Esophagus squamous epithelium (tissue), 5 donors: ENCODE measurements at regions not wholly inside any gene's neighbourhood (a gene's known extent, or its start where the extent isn't known, plus 50 kb on each side); places are given as distances from the start of the nearest gene placed in this dataset.
"Not testable (repeated sequence)": the region's sequence is repeated elsewhere in the genome, so short reads cannot be mapped to it uniquely, and the experiment has no call there.

Experiments
- DNase-seq: peaks from one replicate; lab custom pipeline; 2025; lab: John Stamatoyannopoulos, UW
- H3K27ac ChIP-seq, 4 donors: fragments of 200-600 bp; sonication (generic); one replicate each; pipeline ENCODE4 v1.5.1; 2016 to 2019; ENCODE audit warnings: mild to moderate bottlenecking in 1 of 4
- H3K27me3 ChIP-seq, 4 donors: fragments of 200-600 bp; sonication (generic); 1 replicate in 3 of 4; 2 replicates in 1 of 4; pipeline versions ENCODE4 v1.5.1 to v1.6.0; 2017 to 2021; ENCODE audit warnings: antibody characterized with exemption in 1 of 4
- H3K36me3 ChIP-seq, 3 donors: fragments of 200-600 bp; sonication (generic); one replicate each; pipeline ENCODE4 v1.5.1; 2016 to 2019
- H3K4me1 ChIP-seq, 3 donors: fragments of 200-600 bp; sonication (generic); one replicate each; pipeline ENCODE4 v1.5.1; 2017 to 2019
- H3K4me3 ChIP-seq, 4 donors: fragments of 200-600 bp; sonication (generic); 1 replicate in 3 of 4; 2 replicates in 1 of 4; pipeline ENCODE4 v1.5.1; 2016 to 2019; ENCODE audit warnings: mild to moderate bottlenecking in 2 of 4, moderate library complexity in 1 of 4
- H3K9me3 ChIP-seq, 3 donors: fragments of 200-600 bp; sonication (generic); one replicate each; pipeline ENCODE4 v1.5.1; 2016 to 2019
- POLR2A ChIP-seq, 4 donors: fragments of 450-650 bp; IDR thresholded peaks; one replicate each; pipeline ENCODE4 v1.6.1; 2017; ENCODE audit warnings: antibody characterized with exemption in 4 of 4, mild to moderate bottlenecking in 4 of 4, moderate library complexity in 3 of 4
- WGBS, 2 donors: methylation state at CpG; one replicate each; pipeline ENCODE4 v1.1.5; 2018; 5-methylcytosine and 5-hydroxymethylcytosine counted together
- intact Hi-C: fragments of 100-400 bp; cut with DNase I; formaldehyde crosslinking; loops from one replicate; pipeline ENCODE4 v1.15.0; 2022
- TF ChIP-seq, protein P1 (sequence below), 6 experiments: fragments of 450-650 bp in 4 of 6; fragments of 200-600 bp in 2 of 6; sonication (generic) in 2 of 6; IDR thresholded peaks; one replicate each; pipeline ENCODE4 v1.5.1; 2016 to 2019; ENCODE audit warnings: antibody characterized with exemption in 6 of 6, mild to moderate bottlenecking in 4 of 6, moderate library complexity in 4 of 6
- donor health status: DM: yes; HTN: yes; CAD: no.

DNA sequence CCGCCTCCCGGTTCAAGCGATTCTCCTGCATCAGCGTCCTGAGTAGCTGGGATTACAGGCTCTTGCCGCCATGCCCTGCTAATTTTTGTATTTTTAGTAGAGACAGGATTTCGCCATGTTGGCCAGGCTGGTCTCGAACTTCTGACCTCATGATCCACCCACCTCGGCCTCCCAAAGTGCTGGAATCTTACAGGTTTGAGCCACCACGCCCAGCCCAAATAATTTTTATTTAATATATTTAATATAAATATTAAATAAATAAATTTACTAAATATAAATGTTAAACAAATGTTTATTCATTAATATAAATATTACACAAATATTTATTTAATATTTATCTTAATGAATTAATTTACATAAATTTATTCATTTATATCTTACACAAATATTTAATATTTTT lies 120.2 kb downstream of the SHOX start:
- Histone ChIP-seq H3K36me3 (no peaks in the 10 kb centered on the region), H3K4me1 (no peaks in the 10 kb centered on the region), H3K27ac (no peak overlapping the region), H3K9me3 (peaks cover 0 to 23% (median 0%) of the 10 kb centered on the region in 3 donors), H3K27me3 (no peaks in the 10 kb centered on the region), H3K4me3 (no peak overlapping the region)
- intact Hi-C loops, result no loop called here
- 81 to 85% methylated on average over 9 of the region's 9 CpGs for whole genome bisulfite sequencing, 2 donors
- no peak for DNase-seq
- TF ChIP-seq, protein P1, sequence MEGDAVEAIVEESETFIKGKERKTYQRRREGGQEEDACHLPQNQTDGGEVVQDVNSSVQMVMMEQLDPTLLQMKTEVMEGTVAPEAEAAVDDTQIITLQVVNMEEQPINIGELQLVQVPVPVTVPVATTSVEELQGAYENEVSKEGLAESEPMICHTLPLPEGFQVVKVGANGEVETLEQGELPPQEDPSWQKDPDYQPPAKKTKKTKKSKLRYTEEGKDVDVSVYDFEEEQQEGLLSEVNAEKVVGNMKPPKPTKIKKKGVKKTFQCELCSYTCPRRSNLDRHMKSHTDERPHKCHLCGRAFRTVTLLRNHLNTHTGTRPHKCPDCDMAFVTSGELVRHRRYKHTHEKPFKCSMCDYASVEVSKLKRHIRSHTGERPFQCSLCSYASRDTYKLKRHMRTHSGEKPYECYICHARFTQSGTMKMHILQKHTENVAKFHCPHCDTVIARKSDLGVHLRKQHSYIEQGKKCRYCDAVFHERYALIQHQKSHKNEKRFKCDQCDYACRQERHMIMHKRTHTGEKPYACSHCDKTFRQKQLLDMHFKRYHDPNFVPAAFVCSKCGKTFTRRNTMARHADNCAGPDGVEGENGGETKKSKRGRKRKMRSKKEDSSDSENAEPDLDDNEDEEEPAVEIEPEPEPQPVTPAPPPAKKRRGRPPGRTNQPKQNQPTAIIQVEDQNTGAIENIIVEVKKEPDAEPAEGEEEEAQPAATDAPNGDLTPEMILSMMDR (IDR thresholded peaks at IDR 0.05), result no peak
- no peak for TF ChIP-seq POLR2A (IDR thresholded peaks at IDR 0.05)

DNA sequence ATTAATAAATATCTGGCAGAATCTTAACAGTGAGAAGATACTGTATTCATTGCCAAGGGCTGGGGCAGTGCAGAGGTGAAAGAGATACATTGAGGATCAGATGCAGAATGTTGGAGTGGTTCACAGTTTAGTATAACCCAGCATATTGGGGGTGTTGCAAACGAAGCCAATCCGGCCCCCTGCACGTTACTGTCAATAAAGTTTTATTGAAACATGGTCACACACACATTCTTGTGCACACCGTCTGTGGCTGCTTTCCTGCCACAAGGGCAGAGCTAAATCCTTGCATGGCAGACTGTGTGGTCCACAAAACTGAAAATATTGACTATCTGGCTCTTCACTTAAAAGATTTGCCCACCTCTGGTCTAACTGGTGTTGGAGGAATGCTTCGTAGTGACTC lies 119.7 kb downstream of the SHOX start:
- Histone ChIP-seq H3K4me1 (no peaks in the 10 kb centered on the region), H3K4me3 (no peak overlapping the region), H3K27ac (no peak overlapping the region), H3K36me3 (no peaks in the 10 kb centered on the region), H3K27me3 (no peaks in the 10 kb centered on the region), H3K9me3 (peaks cover 0 to 29% (median 0%) of the 10 kb centered on the region in 3 donors)
- intact Hi-C loops, result no loop called here
- DNase-seq, result no peak
- 78 to 90% methylated on average over 5 of the region's 5 CpGs for WGBS, 2 donors
- TF ChIP-seq, protein P1 (IDR thresholded peaks at IDR 0.05), result no peak
- no peak for TF ChIP-seq POLR2A (IDR thresholded peaks at IDR 0.05)

DNA sequence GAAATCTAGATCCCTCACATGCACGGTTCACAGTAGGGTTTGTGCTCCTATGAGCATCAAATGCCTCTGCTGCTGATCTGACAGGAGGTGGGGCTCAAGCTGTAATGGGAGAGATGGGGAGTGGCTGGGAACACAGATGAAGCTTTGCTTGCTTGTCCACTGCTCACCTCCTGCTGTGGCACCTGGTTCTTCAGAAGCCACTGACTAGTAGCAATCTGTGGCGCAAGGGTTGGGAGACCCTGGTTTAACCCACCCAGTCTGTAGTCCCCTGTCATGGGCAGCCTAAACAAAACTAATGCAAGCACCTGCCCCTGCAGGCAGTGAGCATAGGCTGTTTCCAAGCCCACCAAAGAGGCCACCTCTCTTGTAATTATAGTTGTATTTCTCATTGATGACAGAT lies 116.6 kb downstream of the SHOX start:
- TF ChIP-seq, protein P1 (IDR thresholded peaks at IDR 0.05), result no peak
- no peak for TF ChIP-seq POLR2A (IDR thresholded peaks at IDR 0.05)
- Histone ChIP-seq H3K4me1 (no peaks in the 10 kb centered on the region), H3K36me3 (no peaks in the 10 kb centered on the region), H3K9me3 (peaks cover 0 to 30% (median 0%) of the 10 kb centered on the region in 3 donors), H3K27me3 (no peaks in the 10 kb centered on the region), H3K4me3 (no peak overlapping the region), H3K27ac (no peak overlapping the region)
- DNase-seq, result no peak
- 81 to 94% methylated on average over 2 of the region's 2 CpGs for WGBS, 2 donors
- intact Hi-C loops, result no loop called here

DNA sequence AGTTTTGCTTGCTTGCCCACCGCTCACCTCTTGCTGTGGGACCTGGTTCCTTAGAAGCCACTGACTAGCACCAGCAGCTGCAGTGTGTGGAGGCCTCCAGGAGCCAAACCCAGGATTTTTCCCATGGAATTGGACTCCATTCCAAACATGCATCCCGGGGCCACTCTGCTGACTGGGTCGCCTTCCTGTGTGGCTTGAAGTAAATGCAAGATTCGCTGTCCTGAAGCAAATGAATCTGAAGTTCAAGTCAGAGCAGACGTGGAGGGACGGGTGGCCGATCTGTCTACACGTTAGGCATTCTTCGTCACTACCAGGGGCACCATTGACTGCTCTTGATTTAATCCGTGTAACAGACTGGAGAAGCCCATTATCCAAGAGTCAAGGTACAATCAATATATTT lies 109.0 kb downstream of the SHOX start:
- 74 to 75% methylated on average over 4 to 10 of the region's 10 CpGs for WGBS, 2 donors
- intact Hi-C loops, result no loop called here
- no peaks in the 10 kb centered on the region for H3K4me1 ChIP-seq
- H3K27me3 ChIP-seq, result no peaks in the 10 kb centered on the region
- no peak for TF ChIP-seq POLR2A (IDR thresholded peaks at IDR 0.05)
- TF ChIP-seq, protein P1 (IDR thresholded peaks at IDR 0.05), result no peak
- H3K36me3 ChIP-seq, result no peaks in the 10 kb centered on the region
- peaks cover 0 to 10% (median 0%) of the 10 kb centered on the region in 3 donors for H3K9me3 ChIP-seq
- H3K4me3 ChIP-seq, result no peak overlapping the region
- H3K27ac ChIP-seq, result no peak overlapping the region
- no peak for DNase-seq

DNA sequence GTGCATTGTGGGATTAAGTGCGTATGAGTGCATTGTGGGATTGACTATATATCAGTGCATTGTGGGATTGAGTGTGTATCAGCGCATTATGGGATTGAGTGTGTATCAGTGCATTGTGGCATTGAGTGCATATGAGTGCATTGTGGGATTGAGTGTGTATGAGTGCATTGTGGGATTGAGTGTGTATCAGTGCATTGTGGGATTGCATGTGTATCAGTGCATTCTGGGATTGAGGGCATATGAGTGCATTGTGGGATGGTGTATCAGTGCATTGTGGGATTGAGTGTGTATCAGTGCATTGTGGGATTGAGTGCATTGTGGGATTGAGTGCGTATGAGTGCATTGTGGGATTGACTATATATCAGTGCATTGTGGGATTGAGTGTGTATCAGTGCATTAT lies 106.4 kb downstream of the SHOX start:
- H3K27me3 ChIP-seq, H3K36me3 ChIP-seq, H3K27ac ChIP-seq, DNase-seq, H3K9me3 ChIP-seq, H3K4me1 ChIP-seq, intact Hi-C loops, H3K4me3 ChIP-seq: not testable (repeated sequence)
- 88 to 89% methylated on average over 3 of the region's 3 CpGs for WGBS, 2 donors

DNA sequence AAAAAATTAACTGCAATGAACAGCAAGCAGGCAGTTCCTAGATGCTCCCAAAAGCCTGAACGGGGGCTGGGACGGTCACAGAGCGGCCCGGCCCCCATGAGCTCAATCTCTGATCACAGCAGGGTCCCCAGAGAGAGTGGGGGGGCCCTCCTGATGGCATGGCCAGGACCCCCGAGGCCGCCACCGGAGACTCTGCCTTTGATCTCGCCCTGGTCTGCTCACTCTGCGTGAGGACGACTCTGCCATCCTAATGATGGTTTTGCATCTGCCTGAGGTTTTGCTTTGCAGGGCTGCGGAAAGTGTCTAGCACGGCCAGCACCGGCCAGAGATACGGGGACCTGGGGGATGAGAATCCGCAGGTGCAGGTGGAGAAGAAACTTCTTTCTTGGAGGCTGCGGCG lies 103.8 kb downstream of the SHOX start:
- H3K36me3 ChIP-seq, result no peaks in the 10 kb centered on the region
- no peaks in the 10 kb centered on the region for H3K27me3 ChIP-seq
- 55 to 60% methylated on average over 5 to 13 of the region's 17 CpGs for WGBS, 2 donors
- H3K4me1 ChIP-seq, result no peaks in the 10 kb centered on the region
- no peak overlapping the region for H3K4me3 ChIP-seq
- intact Hi-C loops, result no loop called here
- no peak for TF ChIP-seq POLR2A (IDR thresholded peaks at IDR 0.05)
- TF ChIP-seq, protein P1 (IDR thresholded peaks at IDR 0.05), result no peak
- no peak overlapping the region for H3K27ac ChIP-seq
- peaks cover 0 to 6% (median 0%) of the 10 kb centered on the region in 3 donors for H3K9me3 ChIP-seq
- DNase-seq, result no peak
